NCI-H748 treated with DMSO at 0.1 percent for 48 hours (cell line): ENCODE measurements at regions not wholly inside any gene's neighbourhood (a gene's known extent, or its start where the extent isn't known, plus 50 kb on each side); places are given as distances from the start of the nearest gene placed in this dataset.
"Not testable (repeated sequence)": the region's sequence is repeated elsewhere in the genome, so short reads cannot be mapped to it uniquely, and the experiment has no call there.

ENCODE experiments used
- DNase-seq: peaks from one replicate; lab custom pipeline; 2025; lab: John Stamatoyannopoulos, UW

- no peak for DNase-seq
Measured at GRCh38 chr20:52049001-52049731, 142.4 kb downstream of the ZFP64 start.

DNA sequence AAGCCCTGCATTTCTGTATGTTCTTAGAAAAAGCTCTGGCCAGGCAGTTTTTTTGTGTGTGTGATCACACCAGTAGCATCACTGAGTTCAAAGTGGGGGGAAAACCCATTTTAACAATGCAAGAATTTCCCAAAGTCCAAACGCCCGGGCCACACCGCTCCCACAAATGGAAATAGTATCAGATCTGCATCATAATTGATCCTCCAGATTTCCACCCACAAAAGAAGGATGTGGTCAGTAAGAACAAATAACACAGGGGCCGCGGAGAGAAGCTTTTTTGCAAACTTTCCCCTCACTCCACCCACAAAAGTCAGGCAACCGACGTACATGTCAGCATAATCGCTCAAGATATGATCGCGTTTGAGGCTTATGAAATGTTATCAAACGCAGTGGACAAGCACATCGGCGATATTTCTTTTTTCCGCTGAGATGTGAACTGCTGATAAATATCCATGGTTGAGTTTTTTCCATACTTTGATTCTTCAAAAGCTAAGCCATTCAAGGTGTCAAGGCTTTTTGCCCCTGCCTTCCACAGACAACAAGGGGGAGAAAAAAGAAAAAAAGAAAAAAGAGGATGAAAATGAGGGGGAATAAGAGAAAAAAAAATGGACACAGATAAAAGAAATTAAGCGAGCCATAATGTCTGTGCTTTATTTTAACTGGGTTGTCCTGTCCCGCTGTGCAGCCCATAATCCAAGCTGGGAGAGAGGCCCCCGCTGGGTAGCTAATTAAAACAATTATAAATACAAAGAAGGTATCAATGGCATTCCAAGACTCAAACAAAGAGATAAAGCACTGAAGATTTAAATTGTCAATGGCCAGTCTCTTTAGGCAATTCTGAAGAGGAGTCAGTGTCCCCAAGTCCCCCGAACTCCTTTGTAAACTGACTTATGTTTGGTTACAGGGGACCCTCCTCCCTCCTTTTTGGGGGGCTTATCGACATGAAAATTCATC, 143.5 kb downstream of the ZFP64 start:
- DNase-seq = no peak

DNA sequence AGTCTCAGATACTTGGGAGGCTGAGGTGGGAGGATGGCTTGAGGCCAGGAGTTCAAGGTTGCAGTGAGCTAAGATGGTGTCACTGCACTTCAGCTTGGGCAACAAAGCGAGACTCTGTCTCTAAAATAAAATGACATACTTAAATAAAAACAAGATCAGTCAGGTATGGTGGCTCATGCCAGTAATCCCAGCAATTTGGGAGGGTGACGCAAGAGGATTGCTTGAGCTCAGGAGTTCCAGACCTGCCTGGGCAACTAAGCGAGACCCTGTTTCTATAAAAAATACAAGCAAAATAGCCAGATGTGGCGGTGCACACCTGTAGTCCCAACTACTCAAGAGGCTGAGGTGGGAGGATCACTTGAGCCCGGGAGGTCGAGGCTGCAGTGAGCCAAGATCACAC, 149.6 kb downstream of the ZFP64 start:
- no peak for DNase-seq

- DNase-seq = no peak
Measured at GRCh38 chr20:52039790-52040189, 151.8 kb downstream of the ZFP64 start.

- not testable (repeated sequence) for DNase-seq
Measured at GRCh38 chr20:52038632-52039031, 152.9 kb downstream of the ZFP64 start.

DNA sequence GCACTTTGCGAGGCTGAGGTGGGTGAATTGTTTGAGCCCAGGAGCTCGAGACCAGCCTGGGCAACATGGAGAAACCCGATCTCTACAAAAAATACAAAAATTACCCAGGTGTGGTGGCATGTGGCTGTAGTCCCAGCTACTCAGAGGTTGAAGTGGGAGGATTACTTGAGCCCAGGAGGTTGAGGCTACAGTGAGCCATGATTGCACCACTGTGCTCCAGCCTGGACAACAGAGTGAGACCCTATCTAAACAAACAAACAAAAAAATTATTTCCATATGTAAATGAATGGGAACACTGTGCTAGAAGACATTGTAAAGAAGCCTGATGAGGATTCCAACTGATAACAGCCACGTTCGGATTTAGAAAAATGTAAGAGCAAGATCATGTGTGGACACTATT, 154.2 kb downstream of the ZFP64 start:
- DNase-seq = no peak

- DNase-seq = no peak
Measured at GRCh38 chr20:52035977-52036376, 155.6 kb downstream of the ZFP64 start.

DNA sequence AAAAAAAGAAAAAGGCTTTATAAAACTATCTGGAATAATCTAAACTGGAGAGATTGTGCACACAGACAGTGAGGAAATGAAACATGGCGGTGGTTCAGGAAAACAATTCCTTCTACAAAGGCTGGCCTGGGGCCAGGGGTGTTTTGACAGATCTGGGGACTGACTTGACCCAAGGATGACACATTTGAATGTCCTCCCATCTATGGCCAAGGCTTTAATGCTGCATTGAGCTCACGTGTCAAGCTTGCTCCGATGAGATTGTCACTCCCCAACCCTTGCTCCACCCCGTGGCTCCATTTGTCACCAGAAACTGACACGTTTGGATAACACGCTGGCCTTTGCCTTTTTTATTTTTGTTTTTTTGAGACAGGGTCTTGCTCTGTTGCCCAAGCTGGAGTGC, 156.1 kb downstream of the ZFP64 start:
- no peak for DNase-seq

- no peak for DNase-seq
Measured at GRCh38 chr20:52034581-52034980, 157.0 kb downstream of the ZFP64 start.

DNA sequence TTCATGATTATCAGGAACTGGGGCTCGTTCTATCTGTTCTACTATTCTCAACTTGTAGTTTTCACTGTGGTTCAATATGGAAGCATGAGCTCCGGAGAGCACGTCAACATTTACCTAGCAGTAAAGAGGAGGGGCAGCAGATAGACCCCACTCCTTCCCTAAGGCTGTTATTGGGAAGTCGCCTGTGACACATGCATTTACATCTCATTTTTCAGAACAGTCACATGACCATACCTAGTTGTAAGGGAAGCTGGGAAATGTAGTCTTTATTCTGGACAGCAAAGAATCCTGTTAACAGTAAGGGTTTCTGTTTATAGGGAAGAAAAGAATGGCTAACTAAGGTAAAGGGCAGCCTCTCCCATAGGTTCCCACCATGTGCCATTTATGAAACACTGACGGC, 158.3 kb downstream of the ZFP64 start:
- no peak for DNase-seq

DNA sequence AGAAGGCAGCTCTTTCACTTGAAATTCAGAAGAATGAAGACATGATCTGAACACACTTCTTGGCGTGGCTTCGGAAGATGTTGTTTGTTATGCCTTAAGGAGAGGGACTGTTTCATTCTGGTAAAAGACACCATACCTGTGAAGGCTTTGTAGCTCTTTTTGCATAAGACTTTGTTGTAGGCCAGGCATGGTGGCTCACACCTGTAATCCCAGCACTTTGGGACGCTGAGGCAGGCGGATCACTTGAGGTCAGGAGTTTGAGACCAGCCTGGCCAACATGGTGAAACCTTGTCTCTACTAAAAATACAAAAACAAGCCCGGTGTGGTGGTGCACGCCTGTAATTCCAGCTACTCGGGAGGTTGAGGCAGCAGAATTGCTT, 159.3 kb downstream of the ZFP64 start:
- DNase-seq = not testable (repeated sequence)

GRCh38 chr20:52031563-52032303, 159.8 kb downstream of the ZFP64 start:
- no peak for DNase-seq

DNA sequence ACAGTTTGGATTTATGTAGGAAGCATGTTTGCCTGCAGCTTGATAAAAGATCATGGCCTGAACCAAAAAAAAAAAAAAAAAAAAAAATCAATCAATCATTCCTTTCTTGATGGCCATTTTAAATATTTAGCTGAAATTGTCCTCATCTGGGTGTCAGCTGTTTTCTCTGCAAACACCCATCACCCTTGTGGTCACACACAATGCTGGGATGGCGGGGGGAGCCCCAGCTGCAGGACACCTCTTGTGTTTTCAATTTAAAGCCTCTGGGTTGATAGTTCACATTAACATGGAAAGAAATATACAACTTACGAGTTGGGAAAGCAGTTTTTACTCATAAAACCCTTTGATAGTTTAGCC, 160.4 kb downstream of the ZFP64 start:
- DNase-seq = no peak

- DNase-seq = not testable (repeated sequence)
Measured at GRCh38 chr20:52029129-52029528, 162.4 kb downstream of the ZFP64 start.

- DNase-seq = no peak
Measured at GRCh38 chr20:52025938-52026337, 165.6 kb downstream of the ZFP64 start.

GRCh38 chr20:52019313-52019712, 172.3 kb downstream of the ZFP64 start:
- DNase-seq = no peak

GRCh38 chr20:52017669-52018317, 173.8 kb downstream of the ZFP64 start:
- DNase-seq = no peak

DNA sequence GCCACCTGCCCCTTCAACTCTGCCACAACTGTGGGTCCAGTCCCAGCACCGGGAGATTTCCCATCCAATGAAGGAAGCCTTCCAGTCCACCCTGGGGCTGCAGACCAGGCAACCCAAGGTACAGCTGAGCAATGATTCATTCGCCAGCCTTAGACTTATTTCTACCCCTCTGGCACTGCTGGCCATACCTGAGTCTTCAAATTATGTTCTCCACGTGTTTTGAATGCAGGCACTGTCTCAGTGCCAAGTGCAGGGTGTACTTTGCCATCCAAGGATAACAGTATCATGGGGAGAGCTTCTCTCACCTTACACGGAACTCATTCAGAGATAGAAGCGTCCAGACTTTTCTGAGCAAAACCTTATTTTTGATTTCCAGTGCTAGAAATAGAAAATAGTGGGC, 175.6 kb downstream of the ZFP64 start:
- no peak for DNase-seq

DNA sequence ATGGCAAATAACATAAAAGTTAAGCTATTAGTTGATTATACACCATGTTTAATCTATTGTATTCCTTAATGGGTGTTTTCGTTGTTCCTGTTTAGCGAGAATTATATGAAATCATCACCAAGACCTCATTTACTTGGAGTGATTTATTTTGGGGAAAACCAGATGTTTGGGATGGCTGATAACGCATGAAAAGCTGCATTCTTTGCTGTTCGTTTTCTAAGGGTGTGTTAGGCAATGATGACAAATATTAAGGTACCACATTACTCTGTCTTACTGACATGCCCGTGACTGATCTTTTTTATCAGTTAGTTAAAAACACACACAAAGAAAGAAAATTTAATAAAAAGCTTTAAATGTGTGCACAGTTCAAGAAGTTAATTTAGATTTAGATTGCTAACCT, 176.4 kb downstream of the ZFP64 start:
- no peak for DNase-seq

- no peak for DNase-seq
Measured at GRCh38 chr20:52012079-52012478, 179.5 kb downstream of the ZFP64 start.

- no peak for DNase-seq
Measured at GRCh38 chr20:52011093-52011492, 180.5 kb downstream of the ZFP64 start.

GRCh38 chr20:52010541-52010940, 181.0 kb downstream of the ZFP64 start:
- DNase-seq = no peak
